Loucy (cell line): ENCODE measurements at regions not wholly inside any gene's neighbourhood (a gene's known extent, or its start where the extent isn't known, plus 50 kb on each side); places are given as distances from the start of the nearest gene placed in this dataset.

Experiments used
- H2AFZ ChIP-seq: fragments of 200-600 bp; sonication (generic); 2 replicates; pipeline ENCODE4 v1.6.0; 2016; ENCODE audit warnings: antibody characterized with exemption, mild to moderate bottlenecking, low read length, moderate library complexity
- H3F3A ChIP-seq: fragments of 200-600 bp; 2 replicates; pipeline ENCODE4 v1.6.0; 2016; ENCODE audit warnings: antibody characterized with exemption, low read depth, mild to moderate bottlenecking
- H3K27me3 ChIP-seq: fragments of 200-600 bp; sonication (generic); 2 replicates; pipeline ENCODE4 v1.6.1; 2014; ENCODE audit warnings: low read length, mild to moderate bottlenecking; ENCODE audit not compliant: insufficient read depth, poor library complexity, severe bottlenecking
- H3K36me3 ChIP-seq: fragments of 200-600 bp; sonication (generic); 2 replicates; pipeline ENCODE4 v1.6.1; 2016; ENCODE audit warnings: low read length; ENCODE audit not compliant: insufficient read depth
- H3K4me1 ChIP-seq: fragments of 200-600 bp; sonication (generic); 2 replicates; pipeline ENCODE4 v1.5.1; 2014; ENCODE audit warnings: low read length, mild to moderate bottlenecking; ENCODE audit not compliant: insufficient read depth, poor library complexity, severe bottlenecking
- H3K4me2 ChIP-seq: fragments of 200-600 bp; sonication (generic); 2 replicates; pipeline ENCODE4 v1.6.0; 2014; ENCODE audit warnings: antibody characterized with exemption, low read length, low read depth, mild to moderate bottlenecking; ENCODE audit not compliant: poor library complexity, severe bottlenecking
- H3K4me3 ChIP-seq: fragments of 200-600 bp; sonication (generic); 2 replicates; pipeline ENCODE4 v1.5.1; 2014; ENCODE audit warnings: low read length, mild to moderate bottlenecking, mixed read lengths; ENCODE audit not compliant: poor library complexity, severe bottlenecking
- H3K79me2 ChIP-seq: fragments of 200-600 bp; sonication (generic); 2 replicates; pipeline ENCODE4 v1.6.1; 2014; ENCODE audit warnings: low read length; ENCODE audit not compliant: insufficient read depth
- H3K9ac ChIP-seq: fragments of 200-600 bp; sonication (generic); 2 replicates; pipeline ENCODE4 v1.6.0; 2014; ENCODE audit warnings: mild to moderate bottlenecking, low read depth, low read length, moderate library complexity; ENCODE audit not compliant: poor library complexity, severe bottlenecking
- H3K9me2 ChIP-seq: fragments of 200-600 bp; sonication (generic); replicated peaks from 2 replicates; pipeline ENCODE4 v1.6.1; 2016; ENCODE audit warnings: low read depth, low read length, mixed read lengths
- H3K9me3 ChIP-seq: fragments of 200-600 bp; sonication (generic); 2 replicates; pipeline ENCODE4 v1.6.1; 2014; ENCODE audit warnings: mild to moderate bottlenecking, antibody characterized with exemption, low read length, low read depth; ENCODE audit not compliant: insufficient read depth
- H4K20me1 ChIP-seq: fragments of 200-600 bp; sonication (generic); 2 replicates; pipeline ENCODE4 v1.6.0; 2014; ENCODE audit warnings: antibody characterized with exemption, low read length, mild to moderate bottlenecking; ENCODE audit not compliant: insufficient read depth, poor library complexity, severe bottlenecking
- CTCF ChIP-seq: fragments of 200-600 bp; sonication (generic); conservative IDR thresholded peaks from 2 replicates; pipeline ENCODE4 v1.5.1; 2014; ENCODE audit warnings: mild to moderate bottlenecking, antibody characterized with exemption, low read length
- EZH2phosphoT487 ChIP-seq: fragments of 200-600 bp; IDR thresholded peaks from 2 replicates; pipeline ENCODE4 v1.6.1; 2018; ENCODE audit warnings: antibody characterized with exemption, mild to moderate bottlenecking, moderate library complexity, borderline replicate concordance

DNA sequence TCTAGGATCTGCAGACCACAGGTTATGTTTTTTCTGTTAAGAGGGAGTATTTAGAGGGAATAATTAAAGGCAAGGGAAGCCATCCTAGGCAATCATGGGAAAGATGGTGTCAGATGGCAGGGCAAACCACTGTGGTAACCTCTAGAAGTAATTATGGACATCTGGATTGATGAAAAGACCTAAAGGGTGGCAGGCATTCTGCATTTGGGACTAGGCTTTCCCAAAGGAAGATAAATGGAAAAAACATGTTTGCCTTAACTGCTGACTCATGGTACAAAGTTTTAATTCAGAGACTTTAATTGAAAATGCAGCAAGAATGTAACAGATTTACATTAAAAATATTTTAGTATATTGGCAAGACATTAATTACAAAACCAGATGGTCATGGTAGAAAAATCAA, 88.1 kb downstream of the TMEM30B start:
- Histone ChIP-seq H3K4me3 (no peak overlapping the region), H3F3A (no peaks in the 10 kb centered on the region), H3K36me3 (no peaks in the 10 kb centered on the region), H3K9ac (no peak overlapping the region), H2AFZ (no peak overlapping the region), H3K9me3 (no peaks in the 10 kb centered on the region), H3K9me2 (no peaks in the 10 kb centered on the region), H3K27me3 (no peaks in the 10 kb centered on the region), H3K79me2 (no peaks in the 10 kb centered on the region), H4K20me1 (no peaks in the 10 kb centered on the region), H3K4me1 (no peaks in the 10 kb centered on the region), H3K4me2 (no peak overlapping the region)
- TF ChIP-seq CTCF, result no peak
- TF ChIP-seq EZH2phosphoT487, result no peak

- Histone ChIP-seq H3K79me2 (no peaks in the 10 kb centered on the region), H4K20me1 (no peaks in the 10 kb centered on the region), H3K4me2 (no peak overlapping the region), H3F3A (no peaks in the 10 kb centered on the region), H3K4me1 (no peaks in the 10 kb centered on the region), H2AFZ (no peak overlapping the region), H3K4me3 (no peak overlapping the region), H3K9me3 (no peaks in the 10 kb centered on the region), H3K36me3 (no peaks in the 10 kb centered on the region), H3K9me2 (no peaks in the 10 kb centered on the region), H3K9ac (no peak overlapping the region), H3K27me3 (no peaks in the 10 kb centered on the region)
- no peak for TF ChIP-seq EZH2phosphoT487
- TF ChIP-seq CTCF, result no peak
These were observed 89.4 kb downstream of the TMEM30B start for GRCh38 chr14:61191733-61192132.

GRCh38 chr14:61190341-61190740, 90.8 kb downstream of the TMEM30B start:
- no peaks in the 10 kb centered on the region for H4K20me1 ChIP-seq
- H3K9ac ChIP-seq, result no peak overlapping the region
- H3K36me3 ChIP-seq, result no peaks in the 10 kb centered on the region
- no peaks in the 10 kb centered on the region for H3F3A ChIP-seq
- H3K9me2 ChIP-seq, result no peaks in the 10 kb centered on the region
- no peaks in the 10 kb centered on the region for H3K4me1 ChIP-seq
- no peaks in the 10 kb centered on the region for H3K9me3 ChIP-seq
- no peak overlapping the region for H2AFZ ChIP-seq
- no peak for TF ChIP-seq CTCF
- no peak for TF ChIP-seq EZH2phosphoT487
- no peaks in the 10 kb centered on the region for H3K79me2 ChIP-seq
- H3K4me3 ChIP-seq, result no peak overlapping the region
- H3K27me3 ChIP-seq, result no peaks in the 10 kb centered on the region
- no peak overlapping the region for H3K4me2 ChIP-seq
